ENCODE measurements at regions not wholly inside any gene's neighbourhood (a gene's known extent, or its start where the extent isn't known, plus 50 kb on each side); places are given as distances from the start of the nearest gene placed in this dataset.

GRCh38 chr10:78931321-78932053 lies 137.3 kb upstream of the ZMIZ1 start:
- no peak overlapping the region for H3K4me3 ChIP-seq (ENCODE audit: low read depth, low read length)
- TF ChIP-seq CTCF (IDR thresholded peaks at IDR 0.05; ENCODE audit: low read depth, low read length): no peak

- no peak overlapping the region for H3K4me3 ChIP-seq (ENCODE audit: low read depth, low read length)
These were observed 136.7 kb upstream of the ZMIZ1 start for GRCh38 chr10:78932054-78932386.

GRCh38 chr10:78932861-78933260 lies 135.9 kb upstream of the ZMIZ1 start:
- no peak for TF ChIP-seq CTCF (IDR thresholded peaks at IDR 0.05; ENCODE audit: low read depth, low read length)
- H3K4me3 ChIP-seq (ENCODE audit: low read depth, low read length): no peak overlapping the region

More at GRCh38 chr10:78932054-78932386, 136.7 kb upstream of the ZMIZ1 start:
- TF ChIP-seq CTCF (IDR thresholded peaks at IDR 0.05; ENCODE audit: low read depth, low read length): no peak

GRCh38 chr10:78933828-78934531 lies 134.8 kb upstream of the ZMIZ1 start:
- TF ChIP-seq CTCF (IDR thresholded peaks at IDR 0.05; ENCODE audit: low read depth, low read length): no peak

GRCh38 chr10:78934532-78934898 lies 134.3 kb upstream of the ZMIZ1 start:
- H3K4me3 ChIP-seq (ENCODE audit: low read depth, low read length): no peak overlapping the region
- no peak for TF ChIP-seq CTCF (IDR thresholded peaks at IDR 0.05; ENCODE audit: low read depth, low read length)

More at GRCh38 chr10:78933828-78934531, 134.8 kb upstream of the ZMIZ1 start:
- H3K4me3 ChIP-seq (ENCODE audit: low read depth, low read length): no peak overlapping the region

GRCh38 chr10:78934994-78935602 lies 133.7 kb upstream of the ZMIZ1 start:
- no peak for TF ChIP-seq CTCF (IDR thresholded peaks at IDR 0.05; ENCODE audit: low read depth, low read length)
- H3K4me3 ChIP-seq (ENCODE audit: low read depth, low read length): no peak overlapping the region
